ENCODE measurements at regions not wholly inside any gene's neighbourhood (a gene's known extent, or its start where the extent isn't known, plus 50 kb on each side); places are given as distances from the start of the nearest gene placed in this dataset.

GRCh38 chr15:84098604-84099003, 137.0 kb upstream of the GOLGA6L4 start:
- TF ChIP-seq, protein P1, sequence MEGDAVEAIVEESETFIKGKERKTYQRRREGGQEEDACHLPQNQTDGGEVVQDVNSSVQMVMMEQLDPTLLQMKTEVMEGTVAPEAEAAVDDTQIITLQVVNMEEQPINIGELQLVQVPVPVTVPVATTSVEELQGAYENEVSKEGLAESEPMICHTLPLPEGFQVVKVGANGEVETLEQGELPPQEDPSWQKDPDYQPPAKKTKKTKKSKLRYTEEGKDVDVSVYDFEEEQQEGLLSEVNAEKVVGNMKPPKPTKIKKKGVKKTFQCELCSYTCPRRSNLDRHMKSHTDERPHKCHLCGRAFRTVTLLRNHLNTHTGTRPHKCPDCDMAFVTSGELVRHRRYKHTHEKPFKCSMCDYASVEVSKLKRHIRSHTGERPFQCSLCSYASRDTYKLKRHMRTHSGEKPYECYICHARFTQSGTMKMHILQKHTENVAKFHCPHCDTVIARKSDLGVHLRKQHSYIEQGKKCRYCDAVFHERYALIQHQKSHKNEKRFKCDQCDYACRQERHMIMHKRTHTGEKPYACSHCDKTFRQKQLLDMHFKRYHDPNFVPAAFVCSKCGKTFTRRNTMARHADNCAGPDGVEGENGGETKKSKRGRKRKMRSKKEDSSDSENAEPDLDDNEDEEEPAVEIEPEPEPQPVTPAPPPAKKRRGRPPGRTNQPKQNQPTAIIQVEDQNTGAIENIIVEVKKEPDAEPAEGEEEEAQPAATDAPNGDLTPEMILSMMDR (IDR thresholded peaks at IDR 0.05; ENCODE audit: poor library complexity) = no peak
- TF ChIP-seq EZH2 (IDR thresholded peaks at IDR 0.05; ENCODE audit: borderline replicate concordance) = no peak
